IMR-90 (cell line): ENCODE measurements at regions not wholly inside any gene's neighbourhood (a gene's known extent, or its start where the extent isn't known, plus 50 kb on each side); places are given as distances from the start of the nearest gene placed in this dataset.

Experiments
- ATAC-seq: fragments of 200-7000 bp; cut with Tn5 transposase; 2 replicates; pipeline ENCODE4 v1.9.1; 2020; ENCODE audit warnings: low read depth, mild to moderate bottlenecking, moderate library complexity
- BruUV-seq: library from RNA; stranded (reverse); fragments of 400-500 nt; replicated peaks from 2 replicates; lab custom pipeline; 2021; lab: Mats Ljungman, UMichigan
- CTCF ChIA-PET: fragments of 300-600 bp; formaldehyde crosslinking; extraction: SDS; loops from one replicate; lab custom pipeline; 2021; ENCODE audit warnings: antibody characterized with exemption; lab: Yijun Ruan, JAX
- POLR2A ChIA-PET: fragments of 300-600 bp; sonication (Branson Sonifier 250); formaldehyde crosslinking; loops from one replicate; lab custom pipeline; 2022; ENCODE audit warnings: antibody characterized with exemption; ENCODE audit not compliant: unreplicated experiment; lab: Charles Lee
- DNase-seq: peaks from one replicate; pipeline ENCODE4 v3.0.0; 2013
- H2AFZ ChIP-seq: replicated peaks from 2 replicates; pipeline ENCODE3; 2013; ENCODE audit warnings: low read length, mild to moderate bottlenecking; ENCODE audit not compliant: poor library complexity
- H2AK5ac ChIP-seq: 2 replicates; pipeline ENCODE4 v1.6.1; 2013; ENCODE audit warnings: low read depth, low read length, inconsistent platforms
- H2AK9ac ChIP-seq: replicated peaks from 2 replicates; pipeline ENCODE3; 2013; ENCODE audit warnings: mild to moderate bottlenecking, low read depth, low read length, moderate library complexity; ENCODE audit not compliant: poor library complexity
- H2BK120ac ChIP-seq: 2 replicates; pipeline ENCODE4 v1.6.1; 2013; ENCODE audit warnings: low read depth, low read length, inconsistent platforms
- H2BK15ac ChIP-seq: 3 replicates; pipeline ENCODE4 v1.6.1; 2013; ENCODE audit warnings: low read depth, low read length, inconsistent platforms
- H2BK20ac ChIP-seq: 2 replicates; pipeline ENCODE4 v1.6.1; 2013; ENCODE audit warnings: low read depth, mild to moderate bottlenecking, inconsistent platforms, low read length, moderate library complexity
- H2BK5ac ChIP-seq: 2 replicates; pipeline ENCODE4 v1.6.1; 2013; ENCODE audit warnings: mild to moderate bottlenecking, low read depth, low read length, inconsistent platforms; ENCODE audit not compliant: poor library complexity, severe bottlenecking
- H3K14ac ChIP-seq: replicated peaks from 2 replicates; pipeline ENCODE4 v1.6.1; 2013; ENCODE audit warnings: low read depth, low read length, inconsistent platforms
- H3K18ac ChIP-seq: 2 replicates; pipeline ENCODE4 v1.6.1; 2013; ENCODE audit warnings: low read depth, low read length, control low read depth
- H3K23ac ChIP-seq: 2 replicates; pipeline ENCODE4 v1.6.1; 2013; ENCODE audit warnings: low read depth, low read length, inconsistent platforms
- H3K27ac ChIP-seq: 2 replicates; pipeline ENCODE4 v1.5.1; 2013; ENCODE audit warnings: mild to moderate bottlenecking, control low read depth, low read length; ENCODE audit not compliant: insufficient read depth
- H3K27me3 ChIP-seq: 2 replicates; pipeline ENCODE4 v1.6.1; 2013; ENCODE audit warnings: low read length; ENCODE audit not compliant: control insufficient read depth, insufficient read depth
- H3K36me3 ChIP-seq: 2 replicates; pipeline ENCODE4 v1.6.1; 2013; ENCODE audit warnings: low read length, mixed read lengths; ENCODE audit not compliant: control insufficient read depth, insufficient read depth
- H3K4ac ChIP-seq: 2 replicates; pipeline ENCODE4 v1.6.1; 2013; ENCODE audit warnings: low read depth, low read length, inconsistent platforms
- H3K4me1 ChIP-seq: 2 replicates; pipeline ENCODE4 v1.6.1; 2013; ENCODE audit warnings: low read length, mixed read lengths; ENCODE audit not compliant: control insufficient read depth, insufficient read depth
- H3K4me2 ChIP-seq: 2 replicates; pipeline ENCODE4 v1.6.1; 2013; ENCODE audit warnings: low read depth, mild to moderate bottlenecking, control low read depth, low read length, moderate library complexity
- H3K4me3 ChIP-seq: 2 replicates; pipeline ENCODE4 v1.5.1; 2013; ENCODE audit warnings: low read depth, mild to moderate bottlenecking, control low read depth, low read length, moderate library complexity; ENCODE audit not compliant: insufficient read depth
- H3K56ac ChIP-seq: 2 replicates; pipeline ENCODE4 v1.6.1; 2013; ENCODE audit warnings: low read length, inconsistent platforms; ENCODE audit not compliant: insufficient read depth; ENCODE audit errors: extremely low read depth
- H3K79me1 ChIP-seq, 2 experiments: 2 replicates each; pipeline ENCODE4 v1.6.1; 2013; ENCODE audit warnings: low read length in 2 of 2, inconsistent platforms in 1 of 2, low read depth in 1 of 2
- H3K9ac ChIP-seq: 2 replicates; pipeline ENCODE4 v1.6.1; 2013; ENCODE audit warnings: low read depth, low read length, control low read depth
- H3K9me1 ChIP-seq: 2 replicates; pipeline ENCODE4 v1.6.1; 2013; ENCODE audit warnings: low read length, inconsistent platforms; ENCODE audit not compliant: insufficient read depth
- H3K9me3 ChIP-seq: 2 replicates; pipeline ENCODE4 v1.6.1; 2013; ENCODE audit warnings: low read length; ENCODE audit not compliant: control insufficient read depth, insufficient read depth
- H4K20me1 ChIP-seq: 2 replicates; pipeline ENCODE4 v1.6.1; 2013; ENCODE audit warnings: low read length, inconsistent platforms; ENCODE audit not compliant: insufficient read depth
- H4K5ac ChIP-seq: 2 replicates; pipeline ENCODE4 v1.6.1; 2013; ENCODE audit warnings: mild to moderate bottlenecking, low read depth, low read length, control low read depth
- H4K8ac ChIP-seq, 2 experiments: 2 replicates each; pipeline ENCODE4 v1.6.1; 2013; ENCODE audit warnings: low read depth in 2 of 2, low read length in 2 of 2, control low read depth in 1 of 2, inconsistent platforms in 1 of 2
- H4K91ac ChIP-seq: 2 replicates; pipeline ENCODE4 v1.6.1; 2013; ENCODE audit warnings: low read depth, low read length, inconsistent platforms; ENCODE audit not compliant: insufficient read depth
- BHLHE40 ChIP-seq: fragments of 150-350 bp; IDR thresholded peaks from 2 replicates; pipeline ENCODE4 v1.6.1; 2016; ENCODE audit warnings: mild to moderate bottlenecking, low read depth, low read length
- CEBPB ChIP-seq: IDR thresholded peaks from 2 replicates; pipeline ENCODE4 v1.6.1; 2012; ENCODE audit warnings: low read depth, low read length, improper control_type of control experiment
- CHD1 ChIP-seq: IDR thresholded peaks from 2 replicates; pipeline ENCODE4 v1.6.1; 2012; ENCODE audit warnings: low read depth, low read length, improper control_type of control experiment
- FOS ChIP-seq: fragments of 150-350 bp; IDR thresholded peaks from 2 replicates; pipeline ENCODE4 v1.6.1; 2016; ENCODE audit warnings: low read depth, low read length
- MAFK ChIP-seq: IDR thresholded peaks from 2 replicates; pipeline ENCODE4 v1.6.1; 2012; ENCODE audit warnings: low read depth, low read length, improper control_type of control experiment
- MAZ ChIP-seq: IDR thresholded peaks from 2 replicates; pipeline ENCODE4 v1.6.1; 2012; ENCODE audit warnings: low read depth, mild to moderate bottlenecking, low read length, improper control_type of control experiment, moderate library complexity, borderline replicate concordance
- NFE2L2 ChIP-seq: fragments of 150-350 bp; IDR thresholded peaks from 2 replicates; pipeline ENCODE4 v1.6.1; 2016; ENCODE audit warnings: low read depth, mild to moderate bottlenecking, low read length
- POLR2A ChIP-seq: IDR thresholded peaks from 2 replicates; pipeline ENCODE4 v1.6.1; 2012; ENCODE audit warnings: mild to moderate bottlenecking, low read depth, low read length
- RAD21 ChIP-seq: IDR thresholded peaks from 2 replicates; pipeline ENCODE4 v1.6.1; 2012; ENCODE audit warnings: low read length, improper control_type of control experiment
- RCOR1 ChIP-seq: IDR thresholded peaks from 2 replicates; pipeline ENCODE4 v1.6.1; 2012; ENCODE audit warnings: mild to moderate bottlenecking, low read length, improper control_type of control experiment; ENCODE audit not compliant: insufficient replicate concordance
- RFX5 ChIP-seq: IDR thresholded peaks from 2 replicates; pipeline ENCODE4 v1.8.0; 2012; ENCODE audit warnings: low read depth, mild to moderate bottlenecking, low read length, moderate library complexity
- SMC3 ChIP-seq: fragments of 150-350 bp; IDR thresholded peaks from 2 replicates; pipeline ENCODE4 v1.6.1; 2016; ENCODE audit warnings: low read depth, mild to moderate bottlenecking, antibody characterized with exemption, low read length, moderate library complexity
- WGBS, 2 experiments: methylation state at CpG; one replicate each; pipeline versions ENCODE4 v1.1.5 to v1.1.7; 2013; ENCODE audit warnings: missing lambda C conversion rate in 2 of 2; ENCODE audit not compliant: insufficient read length in 1 of 2; ENCODE audit errors: extremely low coverage in 2 of 2; 5-methylcytosine and 5-hydroxymethylcytosine counted together
- dilution Hi-C: fragments of 300-500 bp; cut with HindIII; formaldehyde crosslinking; loops from one replicate; pipeline ENCODE4 v1.14.3; 2018; ENCODE audit warnings: low sequenced_read_pairs; ENCODE audit not compliant: unreplicated experiment
- in situ Hi-C: fragments of 300-500 bp; cut with MboI; formaldehyde crosslinking; loops from 3 replicates; pipeline ENCODE4 v1.14.3; 2019; ENCODE audit warnings: low sequenced_read_pairs, inconsistent platforms, mixed read lengths
- intact Hi-C: fragments of 100-400 bp; cut with micrococcal nuclease; formaldehyde crosslinking; loops from 2 replicates; pipeline ENCODE4 v1.10.0; 2022
- TF ChIP-seq, protein P1 (sequence below): conservative IDR thresholded peaks from 2 replicates; pipeline ENCODE4 v1.5.1; 2012; ENCODE audit warnings: mild to moderate bottlenecking, low read depth, low read length, improper control_type of control experiment
- TF ChIP-seq, protein P2 (sequence below): fragments of 150-350 bp; IDR thresholded peaks from 2 replicates; pipeline ENCODE4 v1.6.1; 2016; ENCODE audit warnings: low read depth, mild to moderate bottlenecking, low read length, moderate library complexity, borderline replicate concordance
- TF ChIP-seq, protein P3 (sequence below): fragments of 150-350 bp; IDR thresholded peaks from 2 replicates; pipeline ENCODE4 v1.6.1; 2017; ENCODE audit warnings: mild to moderate bottlenecking, antibody characterized with exemption, low read length, low read depth

DNA sequence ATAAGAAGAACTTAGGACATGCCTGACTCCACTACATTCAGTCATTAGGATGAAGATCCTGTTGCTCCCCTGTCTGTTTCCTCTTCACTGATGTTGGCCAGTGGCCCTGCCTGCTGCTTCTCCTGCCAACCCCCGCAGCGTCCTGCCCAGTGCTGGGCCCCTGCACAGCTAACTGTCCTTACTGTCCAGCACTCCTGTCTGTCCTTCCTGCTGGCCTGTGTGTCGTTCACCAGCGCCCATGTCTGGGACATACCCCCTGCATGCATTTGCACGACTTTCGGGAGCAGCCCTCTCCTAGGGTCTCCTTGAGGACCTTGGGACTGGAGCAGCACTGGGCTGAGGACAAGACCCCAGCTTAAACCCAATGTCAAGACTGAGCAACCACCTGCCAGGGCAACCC lies 547.6 kb downstream of the BNC2 start:
- H3K9ac ChIP-seq, result no peak overlapping the region
- BruUV-seq, result no TSS peak
- dilution Hi-C loops, result no loop called here
- H3K23ac ChIP-seq, result no peak overlapping the region
- H3K27ac ChIP-seq, result no peak overlapping the region
- H2BK15ac ChIP-seq, result no peak overlapping the region
- no peak overlapping the region for H2BK5ac ChIP-seq
- H3K4me2 ChIP-seq, result no peak overlapping the region
- intact Hi-C loops, result no loop called here
- H2AFZ ChIP-seq, result no peak overlapping the region
- H3K9me1 ChIP-seq, result no peaks in the 10 kb centered on the region; the same call in 1 of the 2 replicates
- H3K9me3 ChIP-seq, result peaks cover 3% of the 10 kb centered on the region; the same call in 1 of the 2 replicates
- H3K18ac ChIP-seq, result no peak overlapping the region
- ChIA-PET POLR2A (no interaction called here), CTCF (no interaction called here)
- WGBS, 2 experiments, result 100% methylated on average over 2 of the region's 6 CpGs; no CpG with 5 or more reads in 1 of the 2 experiments
- H4K5ac ChIP-seq, result no peak overlapping the region
- H4K20me1 ChIP-seq, result no peaks in the 10 kb centered on the region
- ATAC-seq (no peak), DNase-seq (no peak)
- H2AK9ac ChIP-seq, result no peak overlapping the region
- H3K56ac ChIP-seq, result no peak overlapping the region
- H3K14ac ChIP-seq, result no peak overlapping the region; the same call in 1 of the 2 replicates
- TF ChIP-seq RAD21 (no peak), BHLHE40 (no peak), RCOR1 (no peak), NFE2L2 (no peak), SMC3 (no peak), FOS (no peak), MAZ (no peak), RFX5 (no peak), CEBPB (no peak), POLR2A (no peak), CHD1 (no peak), MAFK (no peak)
- TF ChIP-seq, protein P1, sequence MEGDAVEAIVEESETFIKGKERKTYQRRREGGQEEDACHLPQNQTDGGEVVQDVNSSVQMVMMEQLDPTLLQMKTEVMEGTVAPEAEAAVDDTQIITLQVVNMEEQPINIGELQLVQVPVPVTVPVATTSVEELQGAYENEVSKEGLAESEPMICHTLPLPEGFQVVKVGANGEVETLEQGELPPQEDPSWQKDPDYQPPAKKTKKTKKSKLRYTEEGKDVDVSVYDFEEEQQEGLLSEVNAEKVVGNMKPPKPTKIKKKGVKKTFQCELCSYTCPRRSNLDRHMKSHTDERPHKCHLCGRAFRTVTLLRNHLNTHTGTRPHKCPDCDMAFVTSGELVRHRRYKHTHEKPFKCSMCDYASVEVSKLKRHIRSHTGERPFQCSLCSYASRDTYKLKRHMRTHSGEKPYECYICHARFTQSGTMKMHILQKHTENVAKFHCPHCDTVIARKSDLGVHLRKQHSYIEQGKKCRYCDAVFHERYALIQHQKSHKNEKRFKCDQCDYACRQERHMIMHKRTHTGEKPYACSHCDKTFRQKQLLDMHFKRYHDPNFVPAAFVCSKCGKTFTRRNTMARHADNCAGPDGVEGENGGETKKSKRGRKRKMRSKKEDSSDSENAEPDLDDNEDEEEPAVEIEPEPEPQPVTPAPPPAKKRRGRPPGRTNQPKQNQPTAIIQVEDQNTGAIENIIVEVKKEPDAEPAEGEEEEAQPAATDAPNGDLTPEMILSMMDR, result no peak
- TF ChIP-seq, protein P2, sequence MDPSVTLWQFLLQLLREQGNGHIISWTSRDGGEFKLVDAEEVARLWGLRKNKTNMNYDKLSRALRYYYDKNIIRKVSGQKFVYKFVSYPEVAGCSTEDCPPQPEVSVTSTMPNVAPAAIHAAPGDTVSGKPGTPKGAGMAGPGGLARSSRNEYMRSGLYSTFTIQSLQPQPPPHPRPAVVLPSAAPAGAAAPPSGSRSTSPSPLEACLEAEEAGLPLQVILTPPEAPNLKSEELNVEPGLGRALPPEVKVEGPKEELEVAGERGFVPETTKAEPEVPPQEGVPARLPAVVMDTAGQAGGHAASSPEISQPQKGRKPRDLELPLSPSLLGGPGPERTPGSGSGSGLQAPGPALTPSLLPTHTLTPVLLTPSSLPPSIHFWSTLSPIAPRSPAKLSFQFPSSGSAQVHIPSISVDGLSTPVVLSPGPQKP, result no peak
- TF ChIP-seq, protein P3, sequence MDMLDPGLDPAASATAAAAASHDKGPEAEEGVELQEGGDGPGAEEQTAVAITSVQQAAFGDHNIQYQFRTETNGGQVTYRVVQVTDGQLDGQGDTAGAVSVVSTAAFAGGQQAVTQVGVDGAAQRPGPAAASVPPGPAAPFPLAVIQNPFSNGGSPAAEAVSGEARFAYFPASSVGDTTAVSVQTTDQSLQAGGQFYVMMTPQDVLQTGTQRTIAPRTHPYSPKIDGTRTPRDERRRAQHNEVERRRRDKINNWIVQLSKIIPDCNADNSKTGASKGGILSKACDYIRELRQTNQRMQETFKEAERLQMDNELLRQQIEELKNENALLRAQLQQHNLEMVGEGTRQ, result no peak
- H3K27me3 ChIP-seq, result no peaks in the 10 kb centered on the region; the same call in 1 of the 2 replicates
- no peak overlapping the region for H2BK120ac ChIP-seq
- H3K36me3 ChIP-seq, result no peaks in the 10 kb centered on the region
- H3K4ac ChIP-seq, result no peak overlapping the region
- H3K4me1 ChIP-seq, result peaks cover 8% of the 10 kb centered on the region
- no peak overlapping the region for H2AK5ac ChIP-seq
- no peak overlapping the region for H4K91ac ChIP-seq
- no peak overlapping the region for H2BK20ac ChIP-seq
- H3K79me1 ChIP-seq, result no peaks in the 10 kb centered on the region
- in situ Hi-C loops, result no loop called here
- no peak overlapping the region for H4K8ac ChIP-seq
- H3K4me3 ChIP-seq, result no peak overlapping the region
